Activated CD8-positive, alpha-beta T cell treated with anti-CD3 and anti-CD28 coated beads for 36 hours (primary cell): ENCODE measurements at regions not wholly inside any gene's neighbourhood (a gene's known extent, or its start where the extent isn't known, plus 50 kb on each side); places are given as distances from the start of the nearest gene placed in this dataset.

Experiments used
- ATAC-seq: fragments of 200-7000 bp; cut with Tn5 transposase; one replicate; pipeline ENCODE4 v1.10.0; 2021; ENCODE audit warnings: mild to moderate bottlenecking, moderate library complexity
- CTCF ChIA-PET: fragments of 350-600 bp; sonication (Branson Sonifier 250); formaldehyde crosslinking; loops from one replicate; lab custom pipeline; 2021; ENCODE audit warnings: antibody characterized with exemption; lab: Charles Lee
- POLR2A ChIA-PET: fragments of 350-600 bp; sonication (Branson Sonifier 250); formaldehyde crosslinking; loops from one replicate; lab custom pipeline; 2021; ENCODE audit warnings: antibody characterized with exemption; lab: Charles Lee
- DNase-seq: peaks from one replicate; pipeline ENCODE4 v3.0.0-alpha.2; 2020
- H3K27ac Mint-ChIP-seq: one replicate; pipeline ENCODE4 v1.8.0; 2021; ENCODE audit warnings: mild to moderate bottlenecking, mixed read lengths
- H3K27me3 Mint-ChIP-seq: one replicate; pipeline ENCODE4 v1.8.0; 2021; ENCODE audit warnings: mixed read lengths
- H3K36me3 Mint-ChIP-seq: one replicate; pipeline ENCODE4 v1.8.0; 2021; ENCODE audit warnings: low read depth, mixed read lengths
- H3K4me1 Mint-ChIP-seq: one replicate; pipeline ENCODE4 v1.8.0; 2021; ENCODE audit warnings: low read depth, mixed read lengths
- H3K4me3 Mint-ChIP-seq: one replicate; pipeline ENCODE4 v1.8.0; 2021; ENCODE audit warnings: mild to moderate bottlenecking, moderate library complexity, mixed read lengths
- H3K9me3 Mint-ChIP-seq: one replicate; pipeline ENCODE4 v1.8.0; 2021; ENCODE audit warnings: mixed read lengths
- intact Hi-C: fragments of 100-400 bp; cut with micrococcal nuclease; formaldehyde crosslinking; loops from one replicate; pipeline ENCODE4 v1.10.0; 2022
- TF ChIP-seq, protein P1 (sequence below): fragments of 200-600 bp; IDR thresholded peaks from one replicate; pipeline ENCODE4 v1.8.0; 2022; ENCODE audit warnings: antibody characterized with exemption, mild to moderate bottlenecking

DNA sequence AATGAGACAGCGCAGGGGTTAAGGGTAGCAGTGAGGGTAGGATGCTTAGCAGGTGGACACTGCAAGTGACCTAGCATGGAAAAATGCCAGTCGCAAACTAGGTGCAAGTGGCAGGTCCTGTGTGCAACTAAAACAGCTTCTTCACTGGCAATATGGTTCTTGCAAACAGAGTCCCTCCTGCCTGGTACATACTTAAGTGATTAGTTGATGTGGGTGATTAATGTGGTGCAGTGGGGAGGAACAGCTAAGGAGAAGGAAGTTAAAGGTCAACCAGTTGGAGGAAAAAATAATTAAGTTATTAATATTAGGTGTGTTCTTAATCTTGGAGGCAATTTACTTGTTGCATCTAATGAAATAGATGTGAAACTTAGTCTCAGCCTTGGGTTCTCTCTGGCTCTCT is 121.6 kb upstream of the IGFBP7 start:
- CTCF ChIA-PET: no interaction called here
- intact Hi-C loops: no loop called here
- TF ChIP-seq, protein P1, sequence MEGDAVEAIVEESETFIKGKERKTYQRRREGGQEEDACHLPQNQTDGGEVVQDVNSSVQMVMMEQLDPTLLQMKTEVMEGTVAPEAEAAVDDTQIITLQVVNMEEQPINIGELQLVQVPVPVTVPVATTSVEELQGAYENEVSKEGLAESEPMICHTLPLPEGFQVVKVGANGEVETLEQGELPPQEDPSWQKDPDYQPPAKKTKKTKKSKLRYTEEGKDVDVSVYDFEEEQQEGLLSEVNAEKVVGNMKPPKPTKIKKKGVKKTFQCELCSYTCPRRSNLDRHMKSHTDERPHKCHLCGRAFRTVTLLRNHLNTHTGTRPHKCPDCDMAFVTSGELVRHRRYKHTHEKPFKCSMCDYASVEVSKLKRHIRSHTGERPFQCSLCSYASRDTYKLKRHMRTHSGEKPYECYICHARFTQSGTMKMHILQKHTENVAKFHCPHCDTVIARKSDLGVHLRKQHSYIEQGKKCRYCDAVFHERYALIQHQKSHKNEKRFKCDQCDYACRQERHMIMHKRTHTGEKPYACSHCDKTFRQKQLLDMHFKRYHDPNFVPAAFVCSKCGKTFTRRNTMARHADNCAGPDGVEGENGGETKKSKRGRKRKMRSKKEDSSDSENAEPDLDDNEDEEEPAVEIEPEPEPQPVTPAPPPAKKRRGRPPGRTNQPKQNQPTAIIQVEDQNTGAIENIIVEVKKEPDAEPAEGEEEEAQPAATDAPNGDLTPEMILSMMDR: no peak
- peaks cover 2% of the 10 kb centered on the region for H3K27me3 Mint-ChIP-seq
- H3K36me3 Mint-ChIP-seq: no peaks in the 10 kb centered on the region
- POLR2A ChIA-PET: interaction anchor here (0.6 kb wide), 1 partner anchor 471 kb away, joined by 3 read pairs; no protein-coding TSS in a partner anchor
- no peak for DNase-seq
- no peak overlapping the region for H3K4me3 Mint-ChIP-seq
- ATAC-seq: no peak
- H3K9me3 Mint-ChIP-seq: no peaks in the 10 kb centered on the region
- H3K27ac Mint-ChIP-seq: no peak overlapping the region
- no peaks in the 10 kb centered on the region for H3K4me1 Mint-ChIP-seq

DNA sequence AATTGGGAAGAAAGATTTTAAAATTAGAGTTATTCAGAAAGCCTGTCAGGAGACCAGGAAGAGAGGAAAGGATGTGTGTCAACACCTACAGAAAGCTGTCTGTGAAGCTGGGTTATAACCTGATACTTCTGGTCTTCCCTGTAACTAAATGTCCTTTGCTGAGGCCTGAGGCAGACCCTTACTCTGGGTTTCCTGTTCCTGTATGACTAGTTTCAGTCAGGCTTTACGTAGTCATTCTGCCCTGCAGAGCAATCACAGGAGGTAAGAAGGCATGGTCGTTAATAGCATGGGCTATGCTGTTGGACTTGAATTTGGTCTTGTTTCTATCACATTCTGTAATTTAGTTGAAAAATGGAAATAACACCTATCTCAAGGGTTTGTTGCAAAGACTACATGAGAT is 110.5 kb upstream of the IGFBP7 start:
- Mint-ChIP-seq H3K36me3 (no peaks in the 10 kb centered on the region), H3K27ac (no peak overlapping the region), H3K9me3 (no peaks in the 10 kb centered on the region), H3K4me1 (no peaks in the 10 kb centered on the region), H3K27me3 (no peaks in the 10 kb centered on the region), H3K4me3 (no peak overlapping the region)
- DNase-seq: no peak
- intact Hi-C loops: no loop called here
- no peak for ATAC-seq
- TF ChIP-seq, protein P1: no peak
- ChIA-PET CTCF (no interaction called here), POLR2A (no interaction called here)

DNA sequence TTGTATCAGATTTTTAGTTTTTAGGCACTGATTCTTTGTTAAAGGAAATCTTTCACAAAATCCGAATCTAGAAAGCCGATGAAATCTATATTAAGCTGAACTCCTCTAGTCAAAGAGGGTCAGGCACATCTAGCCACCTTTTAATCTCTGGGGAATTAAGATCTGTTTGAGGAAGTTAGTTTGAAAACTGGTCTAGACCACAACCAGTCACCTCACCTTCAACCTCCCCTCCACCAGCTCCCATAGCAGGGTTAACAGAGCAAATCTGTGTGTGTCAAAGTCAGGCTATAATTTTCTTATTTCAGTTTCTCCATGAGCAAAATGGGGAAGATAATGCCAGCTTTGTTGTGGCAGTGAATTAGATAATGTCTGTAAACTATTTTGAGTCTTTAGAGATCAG is 110.0 kb upstream of the IGFBP7 start:
- no peak overlapping the region for H3K27ac Mint-ChIP-seq
- ATAC-seq: no peak
- no peaks in the 10 kb centered on the region for H3K27me3 Mint-ChIP-seq
- no peaks in the 10 kb centered on the region for H3K36me3 Mint-ChIP-seq
- H3K4me3 Mint-ChIP-seq: no peak overlapping the region
- no peaks in the 10 kb centered on the region for H3K4me1 Mint-ChIP-seq
- ChIA-PET POLR2A (no interaction called here), CTCF (no interaction called here)
- TF ChIP-seq, protein P1: no peak
- no peaks in the 10 kb centered on the region for H3K9me3 Mint-ChIP-seq
- intact Hi-C loops: no loop called here
- DNase-seq: no peak

DNA sequence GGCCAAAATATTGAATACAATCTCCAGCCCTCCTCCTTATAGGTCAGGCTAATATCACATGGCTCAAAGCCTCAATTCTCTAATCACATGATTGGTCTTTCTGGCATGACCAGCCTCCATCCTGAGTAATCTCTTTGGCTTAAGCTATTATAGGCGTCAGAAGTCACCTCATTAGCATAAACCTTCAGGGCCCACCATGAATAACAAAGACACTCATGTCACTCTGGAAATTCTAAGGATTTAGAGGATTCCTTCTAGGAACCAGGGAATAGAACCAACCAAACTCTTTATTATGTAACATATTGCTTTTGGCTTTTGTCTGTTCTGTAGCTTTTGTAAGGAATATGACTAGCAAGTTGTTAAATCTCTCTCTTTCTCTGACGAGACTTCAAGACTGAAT is 109.2 kb upstream of the IGFBP7 start:
- no peak for DNase-seq
- Mint-ChIP-seq H3K4me1 (no peaks in the 10 kb centered on the region), H3K27ac (no peak overlapping the region), H3K9me3 (no peaks in the 10 kb centered on the region), H3K4me3 (no peak overlapping the region), H3K36me3 (no peaks in the 10 kb centered on the region), H3K27me3 (no peaks in the 10 kb centered on the region)
- ChIA-PET CTCF (interaction anchor here (1.2 to 1.4 kb wide), 2 partner anchors 14 to 56 kb away, joined by 3 to 9 read pairs; no protein-coding TSS in a partner anchor), POLR2A (no interaction called here)
- intact Hi-C loops: no loop called here
- TF ChIP-seq, protein P1: no peak
- no peak for ATAC-seq

DNA sequence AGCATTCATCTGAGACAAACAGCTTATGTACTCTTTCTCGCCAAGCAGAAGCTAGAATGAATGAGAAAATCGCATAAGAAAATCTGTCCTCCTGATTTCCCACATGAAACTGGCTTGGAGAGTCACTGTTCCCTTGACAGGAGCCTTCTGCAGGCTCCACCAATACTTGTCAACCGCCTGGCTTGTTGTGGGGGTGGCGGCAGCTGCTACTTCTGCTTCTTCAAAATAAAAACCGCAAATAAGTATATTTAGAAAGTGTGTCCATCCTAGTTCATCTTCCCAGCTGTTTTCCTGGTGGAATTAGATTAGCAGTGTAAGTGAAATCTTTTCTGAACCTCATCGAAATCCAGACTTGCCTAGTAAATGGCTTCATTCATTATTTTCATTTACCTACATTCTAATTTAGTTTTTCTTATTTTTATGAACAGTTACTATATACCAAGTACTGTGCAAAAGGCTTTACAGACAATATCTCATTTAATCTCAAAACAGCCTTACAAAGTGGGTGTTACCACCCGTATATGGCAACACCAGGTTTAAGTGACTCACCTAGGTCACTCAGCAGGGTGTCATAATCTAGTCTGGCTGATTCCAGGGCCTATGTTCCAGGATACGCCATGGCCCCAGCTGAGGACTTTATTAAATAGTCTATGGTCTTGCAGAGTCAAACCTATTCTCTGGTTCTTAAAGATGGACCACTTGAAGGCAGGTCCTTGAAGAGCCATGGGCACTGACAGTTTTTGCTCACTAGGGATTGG is 104.6 kb upstream of the IGFBP7 start:
- ChIA-PET POLR2A (interaction anchor here (0.8 kb wide), 1 partner anchor 22 kb away, joined by 3 read pairs; no protein-coding TSS in a partner anchor), CTCF (no interaction called here)
- H3K36me3 Mint-ChIP-seq: no peaks in the 10 kb centered on the region
- TF ChIP-seq, protein P1: no peak
- DNase-seq (no peak), ATAC-seq (no peak)
- H3K4me3 Mint-ChIP-seq: no peak overlapping the region
- H3K9me3 Mint-ChIP-seq: no peaks in the 10 kb centered on the region
- peaks cover 3% of the 10 kb centered on the region for H3K27me3 Mint-ChIP-seq
- intact Hi-C loops: no loop called here
- H3K27ac Mint-ChIP-seq: no peak overlapping the region
- H3K4me1 Mint-ChIP-seq: no peaks in the 10 kb centered on the region
